Fibroblast of villous mesenchyme (primary cell): ENCODE measurements at regions not wholly inside any gene's neighbourhood (a gene's known extent, or its start where the extent isn't known, plus 50 kb on each side); places are given as distances from the start of the nearest gene placed in this dataset.

Source experiments
- DNase-seq: peaks from one replicate; pipeline ENCODE4 v3.0.0-alpha.2; 2010; ENCODE audit warnings: low read depth
- H3K4me3 ChIP-seq: 2 replicates; pipeline ENCODE4 v1.5.1; 2011; ENCODE audit warnings: low read depth, mild to moderate bottlenecking, low read length
- CTCF ChIP-seq: IDR thresholded peaks from 2 replicates; pipeline ENCODE4 v1.5.1; 2012; ENCODE audit warnings: low read depth, mild to moderate bottlenecking, low read length; ENCODE audit not compliant: insufficient read depth

GRCh38 chr5:155678371-155678770, 648.6 kb upstream of the SGCD start:
- H3K4me3 ChIP-seq = no peak overlapping the region
- no peak for DNase-seq
- no peak for TF ChIP-seq CTCF

DNA sequence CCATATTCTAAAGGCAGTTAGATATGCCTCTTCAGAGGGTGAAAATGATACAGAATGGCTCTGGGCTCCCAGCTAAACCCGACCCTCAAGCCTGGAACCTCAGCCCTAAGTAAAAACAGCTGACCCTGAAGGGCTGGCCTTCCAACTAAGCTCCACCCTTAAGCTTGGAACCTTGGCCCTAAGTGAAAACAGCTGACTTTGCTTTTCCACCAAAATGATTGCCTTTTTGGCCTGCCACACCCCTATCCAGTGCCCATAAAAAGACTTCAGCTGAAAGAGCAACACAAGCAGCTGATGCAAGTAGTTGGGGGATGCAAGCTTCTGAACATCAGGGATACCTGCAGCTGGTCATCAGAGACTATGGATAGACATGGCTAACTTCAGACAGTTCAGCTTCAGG, 647.4 kb upstream of the SGCD start:
- no peak for DNase-seq
- H3K4me3 ChIP-seq = no peak overlapping the region
- no peak for TF ChIP-seq CTCF

GRCh38 chr5:155684417-155684816, 642.5 kb upstream of the SGCD start:
- no peak overlapping the region for H3K4me3 ChIP-seq
- no peak for TF ChIP-seq CTCF
- DNase-seq = no peak

- no peak for DNase-seq
- TF ChIP-seq CTCF = no peak
- H3K4me3 ChIP-seq = no peak overlapping the region
Observed at GRCh38 chr5:155686131-155686530, 640.8 kb upstream of the SGCD start.

DNA sequence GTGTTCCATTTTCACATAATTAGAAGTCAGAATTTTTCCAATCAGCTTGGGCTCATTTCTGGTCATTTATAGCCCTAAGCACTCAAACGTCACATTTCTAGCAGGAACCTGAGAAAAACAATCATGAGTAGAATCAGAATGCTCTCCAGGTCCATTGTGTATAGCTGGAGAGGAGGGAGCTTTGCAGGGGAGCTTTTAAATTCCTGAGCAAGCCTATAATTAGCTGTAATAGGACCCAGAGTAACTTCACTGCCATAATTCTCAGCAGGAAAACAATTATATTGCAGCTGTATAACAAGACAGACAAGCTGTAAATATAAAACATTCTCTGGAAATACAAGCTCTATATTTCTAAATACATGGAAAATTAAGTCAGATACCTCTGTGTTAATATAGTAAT, 637.6 kb upstream of the SGCD start:
- no peak overlapping the region for H3K4me3 ChIP-seq
- TF ChIP-seq CTCF = no peak
- no peak for DNase-seq

DNA sequence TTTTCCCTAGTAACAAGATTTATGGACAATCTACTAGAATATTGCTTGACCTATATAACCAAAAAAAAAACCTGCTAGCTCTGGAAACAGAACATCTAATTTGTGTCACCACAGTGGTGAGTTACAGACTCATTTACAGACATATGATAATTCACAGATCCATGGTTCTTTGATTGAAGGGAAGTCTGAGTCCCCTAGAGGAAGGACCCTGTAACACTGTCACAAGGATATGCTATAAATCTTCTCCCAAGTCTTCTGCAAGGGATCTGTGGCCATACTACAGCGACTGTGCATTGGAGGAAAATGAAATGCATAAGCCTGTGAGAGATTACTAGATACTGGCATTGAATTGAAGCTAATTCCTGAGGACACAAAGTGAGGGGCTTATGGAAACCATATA, 630.6 kb upstream of the SGCD start:
- no peak for DNase-seq
- H3K4me3 ChIP-seq = no peak overlapping the region
- TF ChIP-seq CTCF = no peak

DNA sequence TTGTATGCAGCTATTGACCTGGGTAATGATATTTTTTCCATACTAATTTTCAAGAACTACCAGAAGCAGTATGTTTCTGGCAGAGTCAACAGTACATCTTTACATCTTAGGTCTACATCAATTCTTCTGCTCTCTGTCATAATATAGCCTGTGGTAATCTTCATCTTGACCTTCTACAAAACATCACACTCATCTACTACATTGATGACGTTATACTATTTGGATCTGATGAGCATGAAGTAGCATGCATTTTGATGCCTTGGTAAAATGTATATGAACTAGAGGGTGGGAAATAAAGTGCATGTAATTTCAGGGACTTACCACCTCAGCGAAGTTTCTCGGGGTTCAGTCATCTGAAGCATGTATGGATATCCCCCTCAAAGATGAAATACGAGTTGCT, 629.7 kb upstream of the SGCD start:
- no peak for TF ChIP-seq CTCF

More for the DNA sequence above, 629.7 kb upstream of the SGCD start:
- no peak overlapping the region for H3K4me3 ChIP-seq
- no peak for DNase-seq
